ENCODE measurements at regions not wholly inside any gene's neighbourhood (a gene's known extent, or its start where the extent isn't known, plus 50 kb on each side); places are given as distances from the start of the nearest gene placed in this dataset.

DNA sequence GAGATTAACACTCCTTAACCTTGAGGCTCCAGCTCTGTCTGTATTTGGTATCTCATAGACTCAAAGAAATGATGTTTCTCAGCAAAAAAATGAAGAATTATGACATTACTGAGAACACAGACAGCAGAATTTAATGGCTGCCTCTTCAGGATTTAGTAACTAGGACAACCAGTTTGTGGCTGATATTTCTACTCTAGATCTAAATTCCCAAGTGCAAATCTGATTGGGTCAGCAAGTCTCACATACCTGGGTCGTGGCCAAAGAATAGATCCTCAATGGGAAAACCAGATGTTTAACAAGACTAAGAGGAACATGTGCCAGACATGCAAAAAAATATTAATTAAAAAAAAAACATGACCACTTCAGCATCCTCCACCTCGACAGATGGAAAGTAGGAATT, 608.9 kb downstream of the DTWD2 start:
- intact Hi-C loops (cut with micrococcal nuclease; ENCODE audit: unreplicated experiment): no loop called here
- Histone ChIP-seq H3F3A (ENCODE audit: insufficient read depth, low read depth) (no peaks in the 10 kb centered on the region), H3K4me2 (no peak overlapping the region), H3K9me2 (ENCODE audit: insufficient read depth) (no peaks in the 10 kb centered on the region), H3K36me3 (ENCODE audit: low read depth) (no peaks in the 10 kb centered on the region), H3K4me3 (no peak overlapping the region), H4K20me1 (ENCODE audit: insufficient read depth) (no peaks in the 10 kb centered on the region), H3K9me3 (ENCODE audit: insufficient read depth, low read depth) (no peaks in the 10 kb centered on the region), H3K4me1 (replicated peaks; ENCODE audit: insufficient read depth) (no peaks in the 10 kb centered on the region), H3K27ac (no peak overlapping the region), H3K27me3 (ENCODE audit: insufficient read depth, low read depth) (no peaks in the 10 kb centered on the region), H3K79me2 (ENCODE audit: low read depth) (no peaks in the 10 kb centered on the region), H2AFZ (no peak overlapping the region)
- CTCF ChIA-PET: no interaction called here
- no peak for TF ChIP-seq EZH2 (IDR thresholded peaks at IDR 0.05; ENCODE audit: low read depth)
- TF ChIP-seq, protein P1, sequence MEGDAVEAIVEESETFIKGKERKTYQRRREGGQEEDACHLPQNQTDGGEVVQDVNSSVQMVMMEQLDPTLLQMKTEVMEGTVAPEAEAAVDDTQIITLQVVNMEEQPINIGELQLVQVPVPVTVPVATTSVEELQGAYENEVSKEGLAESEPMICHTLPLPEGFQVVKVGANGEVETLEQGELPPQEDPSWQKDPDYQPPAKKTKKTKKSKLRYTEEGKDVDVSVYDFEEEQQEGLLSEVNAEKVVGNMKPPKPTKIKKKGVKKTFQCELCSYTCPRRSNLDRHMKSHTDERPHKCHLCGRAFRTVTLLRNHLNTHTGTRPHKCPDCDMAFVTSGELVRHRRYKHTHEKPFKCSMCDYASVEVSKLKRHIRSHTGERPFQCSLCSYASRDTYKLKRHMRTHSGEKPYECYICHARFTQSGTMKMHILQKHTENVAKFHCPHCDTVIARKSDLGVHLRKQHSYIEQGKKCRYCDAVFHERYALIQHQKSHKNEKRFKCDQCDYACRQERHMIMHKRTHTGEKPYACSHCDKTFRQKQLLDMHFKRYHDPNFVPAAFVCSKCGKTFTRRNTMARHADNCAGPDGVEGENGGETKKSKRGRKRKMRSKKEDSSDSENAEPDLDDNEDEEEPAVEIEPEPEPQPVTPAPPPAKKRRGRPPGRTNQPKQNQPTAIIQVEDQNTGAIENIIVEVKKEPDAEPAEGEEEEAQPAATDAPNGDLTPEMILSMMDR (conservative IDR thresholded peaks at IDR 0.05): no peak
- POLR2A ChIA-PET (ENCODE audit: unreplicated experiment): no interaction called here
- BruUV-seq (replicated peaks): no TSS peak
- DNase-seq: no peak

DNA sequence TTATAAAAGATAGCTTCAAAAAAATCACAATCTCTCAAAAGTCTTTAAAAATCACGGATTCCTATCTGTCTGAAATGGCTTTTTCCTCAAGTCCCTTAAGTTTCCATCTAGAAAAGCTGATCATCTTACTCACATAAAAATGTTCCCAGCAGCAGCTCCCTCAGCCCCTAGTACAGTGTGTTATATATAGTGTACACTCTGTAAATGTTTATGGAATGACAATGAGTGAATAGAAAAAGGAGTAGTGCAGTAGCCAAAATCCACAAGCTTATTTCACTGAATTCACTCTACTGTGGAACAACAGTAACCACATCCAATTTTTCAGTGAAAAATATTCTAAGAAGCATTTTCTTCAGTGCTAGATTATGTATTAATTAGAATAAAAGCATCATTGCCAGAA, 609.4 kb downstream of the DTWD2 start:
- no peak overlapping the region for H3K4me2 ChIP-seq
- H3K79me2 ChIP-seq (ENCODE audit: low read depth): no peaks in the 10 kb centered on the region
- H3K27me3 ChIP-seq (ENCODE audit: insufficient read depth, low read depth): no peaks in the 10 kb centered on the region
- H3K9me2 ChIP-seq (ENCODE audit: insufficient read depth): no peaks in the 10 kb centered on the region
- H3F3A ChIP-seq (ENCODE audit: insufficient read depth, low read depth): no peaks in the 10 kb centered on the region
- no peak for TF ChIP-seq EZH2 (IDR thresholded peaks at IDR 0.05; ENCODE audit: low read depth)
- TF ChIP-seq, protein P1 (conservative IDR thresholded peaks at IDR 0.05): no peak
- no peaks in the 10 kb centered on the region for H3K36me3 ChIP-seq (ENCODE audit: low read depth)
- intact Hi-C loops (cut with micrococcal nuclease; ENCODE audit: unreplicated experiment): no loop called here
- H3K4me3 ChIP-seq: no peak overlapping the region
- H3K4me1 ChIP-seq (replicated peaks; ENCODE audit: insufficient read depth): no peaks in the 10 kb centered on the region
- H3K9me3 ChIP-seq (ENCODE audit: insufficient read depth, low read depth): no peaks in the 10 kb centered on the region
- DNase-seq: no peak
- no peak overlapping the region for H2AFZ ChIP-seq
- ChIA-PET CTCF (no interaction called here), POLR2A (ENCODE audit: unreplicated experiment) (no interaction called here)
- no peak overlapping the region for H3K27ac ChIP-seq
- BruUV-seq (replicated peaks): no TSS peak
- H4K20me1 ChIP-seq (ENCODE audit: insufficient read depth): no peaks in the 10 kb centered on the region

DNA sequence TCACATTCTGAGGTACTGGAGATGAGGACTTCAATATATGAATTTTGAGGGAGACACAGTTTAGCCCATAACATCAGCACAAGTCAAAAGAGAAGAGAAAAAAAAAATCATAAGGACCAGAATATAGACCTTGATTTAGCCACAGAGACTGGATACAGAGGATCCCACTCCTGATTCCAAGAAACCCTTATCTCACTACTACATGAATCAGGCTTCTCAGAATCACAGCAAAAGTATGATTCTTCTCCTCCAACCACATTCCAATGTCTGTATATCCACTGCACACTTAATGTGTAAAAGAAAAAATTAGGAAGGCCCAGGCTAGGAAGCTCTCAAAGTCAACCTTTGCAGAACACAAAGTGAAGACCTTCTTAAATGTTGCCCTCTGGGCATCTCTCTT, 610.9 kb downstream of the DTWD2 start:
- CTCF ChIA-PET: no interaction called here

More for the DNA sequence above, 610.9 kb downstream of the DTWD2 start:
- no peak for TF ChIP-seq EZH2 (IDR thresholded peaks at IDR 0.05; ENCODE audit: low read depth)
- TF ChIP-seq, protein P1 (conservative IDR thresholded peaks at IDR 0.05): no peak
- H3K9me2 ChIP-seq (ENCODE audit: insufficient read depth): no peaks in the 10 kb centered on the region
- H3K4me1 ChIP-seq (replicated peaks; ENCODE audit: insufficient read depth): no peaks in the 10 kb centered on the region
- no peaks in the 10 kb centered on the region for H3K9me3 ChIP-seq (ENCODE audit: insufficient read depth, low read depth)
- no peaks in the 10 kb centered on the region for H3K36me3 ChIP-seq (ENCODE audit: low read depth)
- H4K20me1 ChIP-seq (ENCODE audit: insufficient read depth): no peaks in the 10 kb centered on the region
- DNase-seq: no peak
- POLR2A ChIA-PET (ENCODE audit: unreplicated experiment): interaction anchor here (0.5 kb wide), 1 partner anchor 1076 kb away, joined by 9 read pairs; no protein-coding TSS in a partner anchor
- no TSS peak for BruUV-seq (replicated peaks)
- no peaks in the 10 kb centered on the region for H3F3A ChIP-seq (ENCODE audit: insufficient read depth, low read depth)
- H3K4me3 ChIP-seq: no peak overlapping the region
- H3K79me2 ChIP-seq (ENCODE audit: low read depth): no peaks in the 10 kb centered on the region
- H3K4me2 ChIP-seq: no peak overlapping the region
- no peaks in the 10 kb centered on the region for H3K27me3 ChIP-seq (ENCODE audit: insufficient read depth, low read depth)
- H3K27ac ChIP-seq: no peak overlapping the region
- H2AFZ ChIP-seq: no peak overlapping the region
- intact Hi-C loops (cut with micrococcal nuclease; ENCODE audit: unreplicated experiment): no loop called here
